Mesothelial cell of epicardium (in vitro differentiated cells): ENCODE measurements at regions not wholly inside any gene's neighbourhood (a gene's known extent, or its start where the extent isn't known, plus 50 kb on each side); places are given as distances from the start of the nearest gene placed in this dataset.
A peak's percentile ranks its signal among the peaks of the same experiment; 100 is the strongest.
"Not testable (repeated sequence)": the region's sequence is repeated elsewhere in the genome, so short reads cannot be mapped to it uniquely, and the experiment has no call there.

Source experiments
- DNase-seq, 2 experiments: peaks; one replicate each; pipeline ENCODE4 v3.0.0; 2021; ENCODE audit warnings: low spot score in 2 of 2; ENCODE audit not compliant: unreplicated experiment in 2 of 2
- H3K27ac Mint-ChIP-seq: 2 replicates; pipeline ENCODE4 v1.8.0; 2021; ENCODE audit warnings: mixed read lengths
- H3K27me3 Mint-ChIP-seq: 2 replicates; pipeline ENCODE4 v1.8.0; 2021; ENCODE audit warnings: low read depth, mixed read lengths
- H3K36me3 Mint-ChIP-seq: 2 replicates; pipeline ENCODE4 v1.8.0; 2021; ENCODE audit warnings: mixed read lengths
- H3K4me1 Mint-ChIP-seq: 2 replicates; pipeline ENCODE4 v1.8.0; 2021; ENCODE audit warnings: mixed read lengths
- H3K4me3 Mint-ChIP-seq: 2 replicates; pipeline ENCODE4 v1.8.0; 2021; ENCODE audit warnings: mild to moderate bottlenecking, moderate library complexity, mixed read lengths
- H3K9me3 Mint-ChIP-seq: 2 replicates; pipeline ENCODE4 v1.8.0; 2021; ENCODE audit warnings: mixed read lengths
- CTCF ChIP-seq: fragments of 200-600 bp; sonication (generic); IDR thresholded peaks from one replicate; pipeline ENCODE4 v1.5.0; 2021; ENCODE audit warnings: antibody characterized with exemption; ENCODE audit not compliant: unreplicated experiment

- H3K27ac Mint-ChIP-seq, H3K9me3 Mint-ChIP-seq, H3K36me3 Mint-ChIP-seq, H3K4me1 Mint-ChIP-seq: not testable (repeated sequence)
- peaks cover 47% of the 10 kb centered on the region for H3K27me3 Mint-ChIP-seq
- DNase-seq, result peak in 1 of 2 experiments; percentile 75
- peak overlapping the region; percentile 36 for H3K4me3 Mint-ChIP-seq
- TF ChIP-seq CTCF, result peak; percentile 46
Observed at GRCh38 chr2:131672471-131673399, 145.0 kb downstream of the CCDC74A start.

- H3K36me3 Mint-ChIP-seq, result no peaks in the 10 kb centered on the region
- no peaks in the 10 kb centered on the region for H3K4me1 Mint-ChIP-seq
- no peak overlapping the region for H3K27ac Mint-ChIP-seq
- H3K4me3 Mint-ChIP-seq, result peak overlapping the region; percentile 36
- H3K9me3 Mint-ChIP-seq, result no peaks in the 10 kb centered on the region
- peak; percentile 95 for TF ChIP-seq CTCF
- DNase-seq, result peak in 1 of 2 experiments; percentile 78
- peaks cover 49% of the 10 kb centered on the region for H3K27me3 Mint-ChIP-seq
Observed at GRCh38 chr2:131673400-131674173, 145.9 kb downstream of the CCDC74A start.

- peak overlapping the region; percentile 36 for H3K4me3 Mint-ChIP-seq
- TF ChIP-seq CTCF, result peak; percentile 13
- H3K36me3 Mint-ChIP-seq, result no peaks in the 10 kb centered on the region
- peaks cover 49% of the 10 kb centered on the region for H3K27me3 Mint-ChIP-seq
- DNase-seq, result no peak
- no peak overlapping the region for H3K27ac Mint-ChIP-seq
- H3K9me3 Mint-ChIP-seq, result no peaks in the 10 kb centered on the region
- no peaks in the 10 kb centered on the region for H3K4me1 Mint-ChIP-seq
Observed at GRCh38 chr2:131674174-131674507, 146.5 kb downstream of the CCDC74A start.

GRCh38 chr2:131681611-131682121 is 154.0 kb downstream of the CCDC74A start:
- H3K9me3 Mint-ChIP-seq, H3K36me3 Mint-ChIP-seq, DNase-seq: not testable (repeated sequence)
- peaks cover 10% of the 10 kb centered on the region for H3K27me3 Mint-ChIP-seq
- H3K4me1 Mint-ChIP-seq, result peaks cover 36% of the 10 kb centered on the region
- H3K4me3 Mint-ChIP-seq, result peak overlapping the region; percentile 90
- H3K27ac Mint-ChIP-seq, result peak overlapping the region; percentile 83

GRCh38 chr2:131682122-131682944 is 154.6 kb downstream of the CCDC74A start:
- H3K36me3 Mint-ChIP-seq, result peaks cover 6% of the 10 kb centered on the region
- no peaks in the 10 kb centered on the region for H3K9me3 Mint-ChIP-seq
- H3K4me1 Mint-ChIP-seq, result peaks cover 36% of the 10 kb centered on the region
- peaks cover 5% of the 10 kb centered on the region for H3K27me3 Mint-ChIP-seq
- peak overlapping the region; percentile 83 for H3K27ac Mint-ChIP-seq
- DNase-seq, result peak in 1 of 2 experiments; percentile 71
- peak overlapping the region; percentile 90 for H3K4me3 Mint-ChIP-seq
- no peak for TF ChIP-seq CTCF

- H3K27ac Mint-ChIP-seq, result peak overlapping the region; percentile 83
- H3K9me3 Mint-ChIP-seq, H3K27me3 Mint-ChIP-seq, DNase-seq: not testable (repeated sequence)
- H3K4me1 Mint-ChIP-seq, result peaks cover 36% of the 10 kb centered on the region
- H3K36me3 Mint-ChIP-seq, result peaks cover 11% of the 10 kb centered on the region
- peak overlapping the region; percentile 90 for H3K4me3 Mint-ChIP-seq
Observed at GRCh38 chr2:131682945-131683330, 155.2 kb downstream of the CCDC74A start.

GRCh38 chr2:131684631-131685316 is 157.1 kb downstream of the CCDC74A start:
- DNase-seq, H3K9me3 Mint-ChIP-seq, H3K27me3 Mint-ChIP-seq, H3K4me3 Mint-ChIP-seq: not testable (repeated sequence)
- H3K27ac Mint-ChIP-seq, result peak overlapping the region; percentile 73
- H3K4me1 Mint-ChIP-seq, result peaks cover 36% of the 10 kb centered on the region
- peaks cover 24% of the 10 kb centered on the region for H3K36me3 Mint-ChIP-seq

GRCh38 chr2:131686164-131686893 is 158.6 kb downstream of the CCDC74A start:
- Mint-ChIP-seq H3K4me1 (peaks cover 28% of the 10 kb centered on the region), H3K36me3 (peaks cover 40% of the 10 kb centered on the region), H3K9me3 (peaks cover 20% of the 10 kb centered on the region)
- not testable (repeated sequence) for H3K27me3 Mint-ChIP-seq, H3K4me3 Mint-ChIP-seq, H3K27ac Mint-ChIP-seq, DNase-seq
